ENCODE measurements at regions not wholly inside any gene's neighbourhood (a gene's known extent, or its start where the extent isn't known, plus 50 kb on each side); places are given as distances from the start of the nearest gene placed in this dataset.
"Not testable (repeated sequence)": the region's sequence is repeated elsewhere in the genome, so short reads cannot be mapped to it uniquely, and the experiment has no call there.

DNA sequence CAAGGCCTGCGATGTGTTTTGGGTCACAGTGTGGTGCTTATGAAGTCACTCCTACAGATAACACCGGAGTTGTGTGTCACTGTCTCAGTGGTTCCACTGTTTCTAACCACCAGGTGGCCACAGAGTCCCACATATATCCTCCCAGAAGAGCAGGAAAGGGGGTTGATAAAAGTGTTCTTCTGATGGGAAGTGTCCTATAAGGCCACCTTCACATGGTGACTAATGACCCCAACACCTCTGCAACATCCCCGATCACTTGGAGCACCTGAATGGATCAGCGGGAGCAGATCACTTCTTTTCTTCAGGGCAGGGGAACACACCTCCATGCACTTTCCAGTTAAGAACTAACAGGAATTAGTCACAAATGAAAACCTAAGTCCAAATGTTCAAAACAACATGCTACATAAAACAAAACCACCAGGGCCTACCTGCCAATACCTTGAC, 111.5 kb downstream of the PPIAL4G start:
- H3K27ac ChIP-seq; H3K36me3 ChIP-seq; H3K4me1 ChIP-seq; intact Hi-C loops (cut with DNase I); H3K4me3 ChIP-seq; H3K9me3 ChIP-seq; H3K27me3 ChIP-seq: not testable (repeated sequence)
- peak; percentile 76 for DNase-seq
- 10 to 13% methylated on average over 4 of the region's 4 CpGs for WGBS, 2 donors
- TF ChIP-seq, protein P1, sequence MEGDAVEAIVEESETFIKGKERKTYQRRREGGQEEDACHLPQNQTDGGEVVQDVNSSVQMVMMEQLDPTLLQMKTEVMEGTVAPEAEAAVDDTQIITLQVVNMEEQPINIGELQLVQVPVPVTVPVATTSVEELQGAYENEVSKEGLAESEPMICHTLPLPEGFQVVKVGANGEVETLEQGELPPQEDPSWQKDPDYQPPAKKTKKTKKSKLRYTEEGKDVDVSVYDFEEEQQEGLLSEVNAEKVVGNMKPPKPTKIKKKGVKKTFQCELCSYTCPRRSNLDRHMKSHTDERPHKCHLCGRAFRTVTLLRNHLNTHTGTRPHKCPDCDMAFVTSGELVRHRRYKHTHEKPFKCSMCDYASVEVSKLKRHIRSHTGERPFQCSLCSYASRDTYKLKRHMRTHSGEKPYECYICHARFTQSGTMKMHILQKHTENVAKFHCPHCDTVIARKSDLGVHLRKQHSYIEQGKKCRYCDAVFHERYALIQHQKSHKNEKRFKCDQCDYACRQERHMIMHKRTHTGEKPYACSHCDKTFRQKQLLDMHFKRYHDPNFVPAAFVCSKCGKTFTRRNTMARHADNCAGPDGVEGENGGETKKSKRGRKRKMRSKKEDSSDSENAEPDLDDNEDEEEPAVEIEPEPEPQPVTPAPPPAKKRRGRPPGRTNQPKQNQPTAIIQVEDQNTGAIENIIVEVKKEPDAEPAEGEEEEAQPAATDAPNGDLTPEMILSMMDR (IDR thresholded peaks at IDR 0.05), result peak; percentile 68 to 91 (median 78)

DNA sequence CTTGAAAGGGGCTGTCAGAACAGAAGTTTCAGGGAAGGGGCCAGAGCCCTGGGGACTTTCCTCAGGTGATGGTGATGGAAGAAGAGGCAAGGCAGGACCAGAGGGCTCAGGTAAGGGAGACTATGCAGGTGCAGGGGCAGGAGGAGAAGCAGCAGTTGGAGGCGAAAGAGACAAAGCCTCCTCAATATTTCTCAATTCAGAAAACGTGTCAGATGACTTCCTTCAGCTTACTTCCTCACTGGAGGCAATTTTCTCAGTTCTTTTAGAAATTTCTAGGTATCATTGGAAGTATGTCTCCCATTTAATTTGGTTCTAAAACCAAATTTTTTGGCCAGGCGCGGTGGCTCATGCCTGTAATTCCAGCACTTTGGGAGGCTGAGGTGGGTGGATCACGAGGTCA, 112.4 kb downstream of the PPIAL4G start:
- H3K27ac ChIP-seq; H3K4me3 ChIP-seq; intact Hi-C loops (cut with DNase I); H3K4me1 ChIP-seq; H3K9me3 ChIP-seq; H3K27me3 ChIP-seq; DNase-seq; H3K36me3 ChIP-seq: not testable (repeated sequence)
- 72 to 82% methylated on average over 5 of the region's 5 CpGs for WGBS, 2 donors

DNA sequence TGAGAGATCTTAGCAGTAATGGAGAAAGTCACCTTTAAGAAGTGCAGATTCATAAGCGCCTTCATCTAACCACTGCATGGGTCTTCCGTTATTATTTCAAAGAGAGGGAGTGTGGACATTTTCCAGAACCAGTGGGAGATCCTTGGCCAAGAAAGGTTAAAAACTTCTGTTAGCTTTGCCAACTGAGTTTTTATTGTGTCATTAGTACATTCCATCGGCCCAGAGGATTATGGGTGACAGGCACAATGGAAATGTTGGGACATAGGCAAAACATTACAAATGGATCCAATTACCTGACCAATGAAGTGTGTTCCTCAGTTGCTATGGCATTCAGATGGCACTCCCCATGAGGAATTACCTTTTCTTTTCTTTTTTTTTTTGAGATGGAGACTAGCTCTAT, 115.5 kb downstream of the PPIAL4G start:
- no peaks in the 10 kb centered on the region for H3K36me3 ChIP-seq
- TF ChIP-seq POLR2A (IDR thresholded peaks at IDR 0.05) (no peak), POLR2AphosphoS5 (IDR thresholded peaks at IDR 0.05) (no peak), EP300 (IDR thresholded peaks at IDR 0.05) (no peak)
- TF ChIP-seq, protein P1 (IDR thresholded peaks at IDR 0.05), result no peak
- no peak for DNase-seq
- intact Hi-C loops (cut with DNase I), result no loop called here
- H3K4me1 ChIP-seq, result no peaks in the 10 kb centered on the region
- no peak overlapping the region for H3K4me3 ChIP-seq
- H3K27me3 ChIP-seq, result peaks cover 0 to 13% (median 3%) of the 10 kb centered on the region in 3 donors
- 80 to 87% methylated on average over 3 of the region's 3 CpGs for WGBS, 2 donors
- no peaks in the 10 kb centered on the region for H3K9me3 ChIP-seq
- no peak overlapping the region for H3K27ac ChIP-seq

DNA sequence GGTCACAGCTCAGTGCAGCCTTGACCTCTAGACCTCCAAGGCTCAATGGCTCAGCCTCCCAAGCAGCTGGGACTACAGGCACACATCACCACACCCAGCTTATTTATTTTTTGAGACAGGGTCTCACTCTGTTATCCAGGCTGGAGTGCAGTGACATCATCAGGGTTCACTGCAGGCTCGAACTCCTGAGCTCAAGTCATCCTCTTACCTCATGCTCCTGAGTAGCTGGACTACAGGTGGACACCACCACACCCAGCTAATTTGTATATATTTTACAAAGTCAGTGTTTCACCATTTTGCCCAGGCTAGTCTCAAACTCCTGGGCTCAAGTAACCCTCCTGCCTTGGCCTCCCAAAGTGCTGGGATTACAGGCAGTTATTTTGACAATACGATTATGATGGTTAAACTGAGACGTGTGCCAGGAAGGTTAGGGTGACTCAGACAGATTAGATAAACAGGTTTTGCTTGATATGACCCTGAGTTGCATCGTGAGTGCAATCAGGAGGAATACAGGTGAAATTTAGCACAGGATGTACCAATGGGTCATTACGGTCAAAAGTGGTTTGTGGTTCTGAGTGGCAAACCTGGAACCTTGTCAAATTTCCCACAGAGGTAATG, 116.9 kb downstream of the PPIAL4G start:
- DNase-seq; H3K27ac ChIP-seq; H3K36me3 ChIP-seq; H3K4me3 ChIP-seq; H3K9me3 ChIP-seq; intact Hi-C loops (cut with DNase I): not testable (repeated sequence)
- 30 to 76% methylated on average over 5 of the region's 5 CpGs for WGBS, 2 donors
- H3K4me1 ChIP-seq, result peaks cover 0 to 12% (median 1%) of the 10 kb centered on the region in 4 donors
- peaks cover 3 to 27% (median 17%) of the 10 kb centered on the region in 3 donors for H3K27me3 ChIP-seq

DNA sequence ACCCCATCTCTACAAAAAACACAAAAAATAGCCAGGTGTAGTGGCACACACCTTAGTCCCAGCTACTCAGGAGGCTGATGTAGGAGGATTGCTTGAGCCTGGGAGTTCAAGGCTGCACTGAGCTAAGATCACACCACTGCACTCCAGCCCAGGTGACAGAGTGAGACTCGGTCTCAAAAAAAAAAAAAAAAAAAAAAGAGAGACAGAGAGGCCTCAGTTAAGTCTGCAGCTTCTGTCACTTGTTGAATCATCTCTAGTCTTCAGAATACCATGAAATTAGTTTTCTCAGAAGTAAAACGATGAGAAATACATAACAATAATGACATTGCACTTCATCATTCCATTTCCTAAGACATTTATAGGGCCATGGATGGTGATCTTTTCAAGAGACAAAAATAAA, 118.0 kb downstream of the PPIAL4G start:
- WGBS, 2 donors, result 75 to 86% methylated on average over 2 of the region's 2 CpGs
- H3K9me3 ChIP-seq; H3K27ac ChIP-seq; H3K4me3 ChIP-seq; DNase-seq; H3K36me3 ChIP-seq; intact Hi-C loops (cut with DNase I): not testable (repeated sequence)
- H3K27me3 ChIP-seq, result peaks cover 3 to 38% (median 19%) of the 10 kb centered on the region in 3 donors
- H3K4me1 ChIP-seq, result peaks cover 0 to 13% (median 1%) of the 10 kb centered on the region in 4 donors

DNA sequence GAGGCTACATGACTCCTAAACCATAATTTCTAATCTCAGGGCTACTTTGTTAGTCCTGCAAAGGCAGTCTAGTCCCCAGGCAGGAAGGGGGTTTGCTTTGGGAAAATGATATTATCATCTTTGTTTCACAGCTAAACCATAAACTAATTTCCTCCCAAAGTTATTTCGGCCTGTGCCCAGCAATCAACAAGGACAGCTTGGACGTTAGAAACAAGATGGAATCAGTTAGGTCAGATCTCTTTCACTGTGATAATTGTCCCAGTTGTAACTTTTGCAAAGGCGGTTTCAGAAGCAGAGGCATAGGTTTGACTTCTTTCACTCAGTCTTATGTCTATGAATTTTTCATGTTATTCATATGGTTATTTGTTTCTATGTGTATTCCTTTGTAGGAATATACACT, 119.1 kb downstream of the PPIAL4G start:
- Histone ChIP-seq H3K27me3 (peaks cover 3 to 49% (median 19%) of the 10 kb centered on the region in 3 donors), H3K4me1 (peaks cover 0 to 13% (median 1%) of the 10 kb centered on the region in 4 donors)
- H3K27ac ChIP-seq; intact Hi-C loops (cut with DNase I); DNase-seq; H3K4me3 ChIP-seq; H3K36me3 ChIP-seq; H3K9me3 ChIP-seq: not testable (repeated sequence)
- WGBS, 2 donors, result 75 to 86% methylated on average over 3 of the region's 3 CpGs

DNA sequence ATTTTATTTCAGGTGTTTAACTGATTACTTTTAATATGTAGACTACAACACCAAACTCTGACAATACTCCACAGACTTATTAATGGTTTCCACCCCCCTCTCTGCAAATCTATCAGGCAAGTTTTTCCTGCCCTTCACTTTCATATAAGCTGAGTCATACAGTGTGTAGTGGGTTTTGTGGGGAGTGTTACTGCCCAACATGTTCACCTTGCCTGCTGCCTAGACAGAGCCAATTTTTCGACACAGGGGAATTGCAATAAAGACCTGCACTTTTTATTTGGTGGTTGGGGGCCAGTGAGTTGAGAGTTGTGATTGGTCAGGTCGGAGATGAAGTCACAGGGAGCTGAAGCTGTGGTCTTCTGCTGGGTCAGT, 119.7 kb downstream of the PPIAL4G start:
- DNase-seq, result no peak
- Histone ChIP-seq H3K4me3 (no peak overlapping the region), H3K4me1 (peaks cover 0 to 13% (median 1%) of the 10 kb centered on the region in 4 donors), H3K9me3 (no peaks in the 10 kb centered on the region), H3K27me3 (peaks cover 3 to 53% (median 19%) of the 10 kb centered on the region in 3 donors), H3K36me3 (no peaks in the 10 kb centered on the region), H3K27ac (no peak overlapping the region)
- TF ChIP-seq EP300 (IDR thresholded peaks at IDR 0.05), result no peak
- TF ChIP-seq, protein P1 (IDR thresholded peaks at IDR 0.05), result no peak
- no peak for TF ChIP-seq POLR2A (IDR thresholded peaks at IDR 0.05)
- no peak for TF ChIP-seq POLR2AphosphoS5 (IDR thresholded peaks at IDR 0.05)
- intact Hi-C loops (cut with DNase I), result no loop called here
- 79 to 89% methylated on average over 2 of the region's 2 CpGs for WGBS, 2 donors
